ENCODE measurements at regions not wholly inside any gene's neighbourhood (a gene's known extent, or its start where the extent isn't known, plus 50 kb on each side); places are given as distances from the start of the nearest gene placed in this dataset.

DNA sequence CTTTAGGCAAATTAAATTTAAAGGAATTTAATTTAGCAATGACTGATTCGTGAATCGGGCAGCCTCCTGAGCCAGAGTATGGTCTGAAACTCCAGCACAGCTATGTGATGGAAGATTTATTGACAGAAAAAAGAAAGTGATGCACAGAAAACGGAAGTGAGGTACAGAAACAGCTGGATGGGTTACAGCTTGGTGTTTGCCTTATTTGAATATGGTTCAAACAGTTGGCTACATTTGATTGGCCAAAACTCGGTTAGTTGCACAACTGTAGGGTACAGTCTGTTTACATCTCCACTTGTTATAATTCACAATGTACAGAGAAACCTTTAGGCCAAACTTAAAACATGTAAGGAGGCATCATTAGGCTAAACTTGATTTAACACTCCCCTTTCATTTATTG lies 1716.1 kb upstream of the C9orf72 start (continued):
- TF ChIP-seq, protein P1, sequence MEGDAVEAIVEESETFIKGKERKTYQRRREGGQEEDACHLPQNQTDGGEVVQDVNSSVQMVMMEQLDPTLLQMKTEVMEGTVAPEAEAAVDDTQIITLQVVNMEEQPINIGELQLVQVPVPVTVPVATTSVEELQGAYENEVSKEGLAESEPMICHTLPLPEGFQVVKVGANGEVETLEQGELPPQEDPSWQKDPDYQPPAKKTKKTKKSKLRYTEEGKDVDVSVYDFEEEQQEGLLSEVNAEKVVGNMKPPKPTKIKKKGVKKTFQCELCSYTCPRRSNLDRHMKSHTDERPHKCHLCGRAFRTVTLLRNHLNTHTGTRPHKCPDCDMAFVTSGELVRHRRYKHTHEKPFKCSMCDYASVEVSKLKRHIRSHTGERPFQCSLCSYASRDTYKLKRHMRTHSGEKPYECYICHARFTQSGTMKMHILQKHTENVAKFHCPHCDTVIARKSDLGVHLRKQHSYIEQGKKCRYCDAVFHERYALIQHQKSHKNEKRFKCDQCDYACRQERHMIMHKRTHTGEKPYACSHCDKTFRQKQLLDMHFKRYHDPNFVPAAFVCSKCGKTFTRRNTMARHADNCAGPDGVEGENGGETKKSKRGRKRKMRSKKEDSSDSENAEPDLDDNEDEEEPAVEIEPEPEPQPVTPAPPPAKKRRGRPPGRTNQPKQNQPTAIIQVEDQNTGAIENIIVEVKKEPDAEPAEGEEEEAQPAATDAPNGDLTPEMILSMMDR (IDR thresholded peaks at IDR 0.05; ENCODE audit: control extremely low read depth in 1 of 3, insufficient read depth in 1 of 3, low read depth in 1 of 3, low read length in 3 of 3), result no peak
